ENCODE measurements at regions not wholly inside any gene's neighbourhood (a gene's known extent, or its start where the extent isn't known, plus 50 kb on each side); places are given as distances from the start of the nearest gene placed in this dataset.

DNA sequence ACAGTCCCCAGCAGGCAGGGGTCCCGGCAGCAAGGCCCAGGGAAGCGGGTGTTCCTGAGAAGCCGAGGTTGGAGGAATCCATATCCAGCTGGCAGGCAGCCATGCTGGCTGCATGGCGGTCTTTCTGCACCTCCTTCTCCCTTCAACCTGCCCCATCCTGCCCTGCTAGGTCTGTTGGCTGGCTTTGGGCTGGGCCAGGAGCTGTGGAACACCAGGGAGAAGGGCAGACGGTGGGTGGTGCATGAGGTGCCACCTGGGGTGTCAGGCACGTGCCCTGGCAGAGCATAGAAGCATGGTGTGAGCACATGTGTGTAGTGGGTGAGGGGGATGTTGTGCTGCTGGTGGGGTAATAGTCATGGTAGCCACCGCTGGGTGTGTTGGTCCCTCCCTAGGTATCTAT, 150.1 kb downstream of the PJA1 start:
- TF ChIP-seq, protein P1, sequence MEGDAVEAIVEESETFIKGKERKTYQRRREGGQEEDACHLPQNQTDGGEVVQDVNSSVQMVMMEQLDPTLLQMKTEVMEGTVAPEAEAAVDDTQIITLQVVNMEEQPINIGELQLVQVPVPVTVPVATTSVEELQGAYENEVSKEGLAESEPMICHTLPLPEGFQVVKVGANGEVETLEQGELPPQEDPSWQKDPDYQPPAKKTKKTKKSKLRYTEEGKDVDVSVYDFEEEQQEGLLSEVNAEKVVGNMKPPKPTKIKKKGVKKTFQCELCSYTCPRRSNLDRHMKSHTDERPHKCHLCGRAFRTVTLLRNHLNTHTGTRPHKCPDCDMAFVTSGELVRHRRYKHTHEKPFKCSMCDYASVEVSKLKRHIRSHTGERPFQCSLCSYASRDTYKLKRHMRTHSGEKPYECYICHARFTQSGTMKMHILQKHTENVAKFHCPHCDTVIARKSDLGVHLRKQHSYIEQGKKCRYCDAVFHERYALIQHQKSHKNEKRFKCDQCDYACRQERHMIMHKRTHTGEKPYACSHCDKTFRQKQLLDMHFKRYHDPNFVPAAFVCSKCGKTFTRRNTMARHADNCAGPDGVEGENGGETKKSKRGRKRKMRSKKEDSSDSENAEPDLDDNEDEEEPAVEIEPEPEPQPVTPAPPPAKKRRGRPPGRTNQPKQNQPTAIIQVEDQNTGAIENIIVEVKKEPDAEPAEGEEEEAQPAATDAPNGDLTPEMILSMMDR (IDR thresholded peaks at IDR 0.05; ENCODE audit: extremely low read depth in 1 of 2, insufficient read depth in 1 of 2, low read depth in 1 of 2, low read length in 2 of 2) = no peak
- no peak for TF ChIP-seq POLR2A (IDR thresholded peaks at IDR 0.05; ENCODE audit: low read depth, low read length)
- TF ChIP-seq POLR2AphosphoS5 (IDR thresholded peaks at IDR 0.05; ENCODE audit: insufficient read depth, low read depth, low read length) = no peak
- no peak for TF ChIP-seq EZH2 (IDR thresholded peaks at IDR 0.05; ENCODE audit: borderline replicate concordance, low read depth, low read length, severe bottlenecking)
- TF ChIP-seq, protein P2, sequence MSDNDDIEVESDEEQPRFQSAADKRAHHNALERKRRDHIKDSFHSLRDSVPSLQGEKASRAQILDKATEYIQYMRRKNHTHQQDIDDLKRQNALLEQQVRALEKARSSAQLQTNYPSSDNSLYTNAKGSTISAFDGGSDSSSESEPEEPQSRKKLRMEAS (IDR thresholded peaks at IDR 0.05; ENCODE audit: insufficient read depth, insufficient read length) = no peak
- TF ChIP-seq FOS (IDR thresholded peaks at IDR 0.05; ENCODE audit: borderline replicate concordance, insufficient read depth, low read length) = no peak
- no peak for TF ChIP-seq JUN (IDR thresholded peaks at IDR 0.05; ENCODE audit: borderline replicate concordance, insufficient read depth, insufficient read length, low read depth)
- TF ChIP-seq MYC (IDR thresholded peaks at IDR 0.05; ENCODE audit: low read depth, low read length) = no peak

Data from endothelial cell of umbilical vein (primary cell).